Neural progenitor cell (in vitro differentiated cells): ENCODE measurements at regions not wholly inside any gene's neighbourhood (a gene's known extent, or its start where the extent isn't known, plus 50 kb on each side); places are given as distances from the start of the nearest gene placed in this dataset.
A peak's percentile ranks its signal among the peaks of the same experiment; 100 is the strongest.

Experiments
- DNase-seq: peaks from one replicate; pipeline ENCODE4 v3.0.0-alpha.2; 2016; ENCODE audit warnings: low spot score
- H2AFZ ChIP-seq: fragments of 200-600 bp; sonication (generic); replicated peaks from 2 replicates; pipeline ENCODE4 v1.6.1; 2016; ENCODE audit warnings: antibody characterized with exemption
- H3F3A ChIP-seq: fragments of 200-600 bp; sonication (generic); 2 replicates; pipeline ENCODE4 v1.6.1; 2016; ENCODE audit warnings: antibody characterized with exemption, low read depth
- H3K27ac ChIP-seq: fragments of 200-600 bp; sonication (generic); 2 replicates; pipeline ENCODE4 v1.5.1; 2016; ENCODE audit warnings: mild to moderate bottlenecking
- H3K27me3 ChIP-seq: fragments of 200-600 bp; sonication (generic); 2 replicates; pipeline ENCODE4 v1.6.1; 2016; ENCODE audit warnings: mild to moderate bottlenecking, moderate library complexity
- H3K36me3 ChIP-seq: fragments of 200-600 bp; sonication (generic); 2 replicates; pipeline ENCODE4 v1.5.1; 2016
- H3K4me1 ChIP-seq: fragments of 200-600 bp; sonication (generic); 2 replicates; pipeline ENCODE4 v1.6.1; 2016; ENCODE audit warnings: mixed run types
- H3K4me2 ChIP-seq: fragments of 200-600 bp; sonication (generic); 2 replicates; pipeline ENCODE4 v1.6.1; 2016
- H3K4me3 ChIP-seq: fragments of 200-600 bp; sonication (generic); 2 replicates; pipeline ENCODE4 v1.5.1; 2016
- H3K79me2 ChIP-seq: fragments of 200-600 bp; sonication (generic); 2 replicates; pipeline ENCODE4 v1.6.1; 2016; ENCODE audit warnings: low read depth
- H3K9ac ChIP-seq: fragments of 200-600 bp; sonication (generic); 2 replicates; pipeline ENCODE4 v1.6.1; 2016
- H3K9me3 ChIP-seq: fragments of 200-600 bp; sonication (generic); 2 replicates; pipeline ENCODE4 v1.5.1; 2016; ENCODE audit warnings: low read depth
- H4K20me1 ChIP-seq: fragments of 200-600 bp; sonication (generic); 2 replicates; pipeline ENCODE4 v1.6.1; 2016; ENCODE audit warnings: low read depth
- H3K27ac Mint-ChIP-seq: 3 replicates; pipeline ENCODE4 v1.8.0; 2021; ENCODE audit warnings: mixed read lengths
- H3K27me3 Mint-ChIP-seq: 2 replicates; pipeline ENCODE4 v1.8.0; 2022; ENCODE audit warnings: low read depth, mild to moderate bottlenecking, inconsistent platforms, moderate library complexity, mixed read lengths; ENCODE audit not compliant: insufficient read depth
- H3K36me3 Mint-ChIP-seq: 3 replicates; pipeline ENCODE4 v1.8.0; 2021; ENCODE audit warnings: mixed read lengths
- H3K4me1 Mint-ChIP-seq: 3 replicates; pipeline ENCODE4 v1.8.0; 2021; ENCODE audit warnings: mixed read lengths
- H3K4me3 Mint-ChIP-seq: 3 replicates; pipeline ENCODE4 v1.8.0; 2021; ENCODE audit warnings: mild to moderate bottlenecking, moderate library complexity, mixed read lengths
- H3K9me3 Mint-ChIP-seq: 3 replicates; pipeline ENCODE4 v1.8.0; 2020; ENCODE audit warnings: mixed read lengths
- EZH2 ChIP-seq: fragments of 200-600 bp; sonication (generic); IDR thresholded peaks from 2 replicates; pipeline ENCODE4 v1.6.1; 2017; ENCODE audit warnings: antibody characterized with exemption, mild to moderate bottlenecking, moderate library complexity
- EZH2phosphoT487 ChIP-seq: fragments of 200-600 bp; sonication (generic); IDR thresholded peaks from 2 replicates; pipeline ENCODE4 v1.6.1; 2017; ENCODE audit warnings: antibody characterized with exemption
- TF ChIP-seq, protein P1 (sequence below): fragments of 200-600 bp; sonication (generic); IDR thresholded peaks from 2 replicates; pipeline ENCODE4 v1.5.1; 2017; ENCODE audit warnings: antibody characterized with exemption, mild to moderate bottlenecking

DNA sequence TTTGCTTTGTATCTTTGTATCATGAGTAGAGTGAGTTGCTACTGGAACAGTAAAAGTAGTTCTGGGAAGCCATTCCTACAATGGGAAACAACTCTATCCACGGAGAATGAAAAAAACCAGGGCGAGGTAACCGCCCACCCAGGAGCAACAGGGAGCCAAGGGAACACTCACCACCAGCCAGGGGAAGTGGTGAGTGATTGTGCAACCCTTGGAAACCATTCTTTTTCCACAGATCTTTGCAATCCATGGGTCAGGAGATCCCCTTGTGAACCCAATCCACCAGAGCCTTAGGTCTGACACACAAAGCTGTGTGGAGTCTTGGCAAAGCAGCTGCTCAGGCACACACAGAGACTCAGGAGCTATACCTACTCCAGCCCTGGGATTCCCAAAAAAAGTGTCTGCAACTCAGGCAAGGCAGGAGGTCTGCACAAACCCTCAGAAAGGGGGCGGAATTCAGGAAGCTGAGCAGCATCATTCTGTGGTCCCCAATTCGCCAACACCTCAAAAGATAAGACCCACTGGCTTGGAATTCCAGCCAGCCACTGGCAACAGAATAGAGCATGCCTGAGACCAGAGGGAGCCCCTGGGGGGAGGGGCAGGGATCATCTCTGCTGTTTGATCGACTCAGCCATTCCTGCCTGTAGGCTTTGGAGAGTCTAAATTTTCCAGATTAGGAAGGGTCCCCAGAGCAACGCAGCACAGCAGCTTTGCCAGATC is 52.1 kb upstream of the PPFIA2 start:
- Histone ChIP-seq H3F3A (no peaks in the 10 kb centered on the region), H3K36me3 (no peaks in the 10 kb centered on the region), H3K27ac (no peak overlapping the region), H3K79me2 (no peaks in the 10 kb centered on the region), H3K4me1 (peaks cover 9% of the 10 kb centered on the region), H3K4me2 (no peak overlapping the region), H3K27me3 (no peaks in the 10 kb centered on the region), H3K9me3 (no peaks in the 10 kb centered on the region), H3K9ac (no peak overlapping the region), H3K4me3 (no peak overlapping the region), H2AFZ (peak overlapping the region; percentile 79), H4K20me1 (no peaks in the 10 kb centered on the region)
- H3K27me3 Mint-ChIP-seq, result no peaks in the 10 kb centered on the region
- H3K27ac Mint-ChIP-seq, result no peak overlapping the region
- no peaks in the 10 kb centered on the region for H3K4me1 Mint-ChIP-seq
- no peaks in the 10 kb centered on the region for H3K36me3 Mint-ChIP-seq
- H3K4me3 Mint-ChIP-seq, result no peak overlapping the region
- TF ChIP-seq EZH2 (no peak), EZH2phosphoT487 (no peak)
- TF ChIP-seq, protein P1, sequence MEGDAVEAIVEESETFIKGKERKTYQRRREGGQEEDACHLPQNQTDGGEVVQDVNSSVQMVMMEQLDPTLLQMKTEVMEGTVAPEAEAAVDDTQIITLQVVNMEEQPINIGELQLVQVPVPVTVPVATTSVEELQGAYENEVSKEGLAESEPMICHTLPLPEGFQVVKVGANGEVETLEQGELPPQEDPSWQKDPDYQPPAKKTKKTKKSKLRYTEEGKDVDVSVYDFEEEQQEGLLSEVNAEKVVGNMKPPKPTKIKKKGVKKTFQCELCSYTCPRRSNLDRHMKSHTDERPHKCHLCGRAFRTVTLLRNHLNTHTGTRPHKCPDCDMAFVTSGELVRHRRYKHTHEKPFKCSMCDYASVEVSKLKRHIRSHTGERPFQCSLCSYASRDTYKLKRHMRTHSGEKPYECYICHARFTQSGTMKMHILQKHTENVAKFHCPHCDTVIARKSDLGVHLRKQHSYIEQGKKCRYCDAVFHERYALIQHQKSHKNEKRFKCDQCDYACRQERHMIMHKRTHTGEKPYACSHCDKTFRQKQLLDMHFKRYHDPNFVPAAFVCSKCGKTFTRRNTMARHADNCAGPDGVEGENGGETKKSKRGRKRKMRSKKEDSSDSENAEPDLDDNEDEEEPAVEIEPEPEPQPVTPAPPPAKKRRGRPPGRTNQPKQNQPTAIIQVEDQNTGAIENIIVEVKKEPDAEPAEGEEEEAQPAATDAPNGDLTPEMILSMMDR, result no peak
- DNase-seq, result peak; percentile 44
- peaks cover 6% of the 10 kb centered on the region for H3K9me3 Mint-ChIP-seq

DNA sequence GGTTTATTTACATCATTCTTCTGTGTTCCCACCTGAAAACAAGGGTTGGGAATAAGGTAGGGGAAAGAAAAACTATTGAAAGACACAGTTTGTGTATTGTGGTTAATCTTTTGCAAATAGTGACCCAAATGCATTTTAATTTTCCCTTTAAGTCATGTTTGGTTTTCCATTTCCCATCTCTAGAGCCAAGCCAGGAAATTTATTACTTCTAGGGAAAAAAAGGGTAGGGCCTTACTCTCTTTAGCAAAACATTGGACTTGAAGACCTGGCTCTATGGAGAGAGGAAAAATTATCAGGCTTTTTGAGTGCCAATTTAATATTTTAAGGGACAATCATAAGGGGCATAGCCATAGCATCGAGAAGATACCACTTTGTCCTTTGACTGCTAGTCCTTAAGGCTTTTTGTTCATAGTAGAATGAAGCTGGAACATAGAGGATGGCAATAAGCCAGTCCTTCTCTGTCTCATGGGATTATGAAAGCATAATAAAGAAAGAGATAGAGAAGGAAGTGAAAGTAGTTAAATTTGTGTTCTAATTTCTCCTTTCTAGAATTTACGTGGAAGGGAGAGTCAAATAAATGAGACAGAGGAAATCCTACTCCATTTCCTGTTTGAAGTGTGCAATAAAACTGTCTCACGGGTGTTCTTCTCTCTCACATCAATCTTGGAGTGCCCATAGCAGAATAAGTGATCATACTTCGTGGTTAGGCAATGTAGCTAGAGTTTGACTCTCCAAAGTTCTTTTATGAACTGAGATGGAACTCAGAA is 50.9 kb upstream of the PPFIA2 start:
- H3K27ac ChIP-seq, result no peak overlapping the region
- H2AFZ ChIP-seq, result no peak overlapping the region
- H3K4me1 Mint-ChIP-seq, result no peaks in the 10 kb centered on the region
- H3K4me3 Mint-ChIP-seq, result no peak overlapping the region
- no peaks in the 10 kb centered on the region for H3K36me3 Mint-ChIP-seq
- no peaks in the 10 kb centered on the region for H3F3A ChIP-seq
- no peak for DNase-seq
- no peak overlapping the region for H3K9ac ChIP-seq
- no peak overlapping the region for H3K27ac Mint-ChIP-seq
- H3K27me3 ChIP-seq, result no peaks in the 10 kb centered on the region
- H3K4me1 ChIP-seq, result peaks cover 9% of the 10 kb centered on the region
- H3K9me3 Mint-ChIP-seq, result peaks cover 6% of the 10 kb centered on the region
- no peaks in the 10 kb centered on the region for H3K9me3 ChIP-seq
- H4K20me1 ChIP-seq, result no peaks in the 10 kb centered on the region
- TF ChIP-seq EZH2phosphoT487, result no peak
- TF ChIP-seq, protein P1, result no peak
- TF ChIP-seq EZH2, result no peak
- no peaks in the 10 kb centered on the region for H3K79me2 ChIP-seq
- H3K4me2 ChIP-seq, result no peak overlapping the region
- H3K36me3 ChIP-seq, result no peaks in the 10 kb centered on the region
- no peaks in the 10 kb centered on the region for H3K27me3 Mint-ChIP-seq
- H3K4me3 ChIP-seq, result no peak overlapping the region

DNA sequence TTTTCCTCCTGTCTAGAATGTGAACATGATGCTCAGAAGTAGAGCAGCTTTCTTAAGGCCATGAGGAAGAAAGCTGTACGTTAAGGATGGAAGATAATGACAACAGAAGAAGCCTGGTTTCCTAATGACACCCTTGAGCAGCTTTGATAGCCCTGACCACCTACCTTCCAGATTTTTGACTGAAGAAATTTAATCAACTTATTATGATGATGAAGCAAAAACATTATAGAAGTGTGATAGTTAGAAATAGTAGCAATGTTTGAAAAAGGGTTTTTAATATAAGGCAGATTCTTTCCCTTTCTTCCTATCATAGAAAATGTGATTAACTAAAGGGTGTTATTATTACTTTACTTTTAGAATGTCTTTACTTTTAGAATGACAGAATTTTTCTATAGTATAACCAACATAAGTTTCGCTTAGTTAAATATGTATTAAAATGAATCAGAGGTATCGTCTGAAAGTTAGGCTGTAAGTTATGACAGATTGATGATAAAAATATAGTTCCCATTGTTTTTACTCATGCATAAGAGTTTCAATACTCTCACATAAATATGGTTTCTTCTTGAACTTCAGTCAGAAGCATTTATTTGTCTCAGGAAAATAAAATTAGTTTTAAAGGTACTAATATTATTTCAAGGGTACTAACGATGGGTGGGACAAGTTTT is 50.1 kb upstream of the PPFIA2 start:
- Histone ChIP-seq H3K9ac (no peak overlapping the region), H3K79me2 (no peaks in the 10 kb centered on the region), H3K27me3 (no peaks in the 10 kb centered on the region), H3K4me1 (peaks cover 9% of the 10 kb centered on the region), H3K36me3 (no peaks in the 10 kb centered on the region), H3K9me3 (no peaks in the 10 kb centered on the region), H3K27ac (no peak overlapping the region), H3F3A (no peaks in the 10 kb centered on the region), H3K4me3 (no peak overlapping the region), H4K20me1 (no peaks in the 10 kb centered on the region), H2AFZ (peak overlapping the region; percentile 79), H3K4me2 (no peak overlapping the region)
- H3K4me3 Mint-ChIP-seq, result no peak overlapping the region
- no peaks in the 10 kb centered on the region for H3K27me3 Mint-ChIP-seq
- TF ChIP-seq EZH2 (no peak), EZH2phosphoT487 (no peak)
- TF ChIP-seq, protein P1, result no peak
- peaks cover 6% of the 10 kb centered on the region for H3K9me3 Mint-ChIP-seq
- H3K4me1 Mint-ChIP-seq, result no peaks in the 10 kb centered on the region
- H3K27ac Mint-ChIP-seq, result no peak overlapping the region
- no peak for DNase-seq
- no peaks in the 10 kb centered on the region for H3K36me3 Mint-ChIP-seq
